HFFc6 (cell line): ENCODE measurements at regions not wholly inside any gene's neighbourhood (a gene's known extent, or its start where the extent isn't known, plus 50 kb on each side); places are given as distances from the start of the nearest gene placed in this dataset.

Experiments
- DNase-seq: peaks from one replicate; pipeline ENCODE4 v3.0.0-alpha.2; 2018
- H3K27ac Mint-ChIP-seq: 2 replicates; pipeline ENCODE4 v1.8.0; 2020; ENCODE audit warnings: mild to moderate bottlenecking, mixed read lengths
- H3K27me3 Mint-ChIP-seq: 2 replicates; pipeline ENCODE4 v1.8.0; 2021; ENCODE audit warnings: mild to moderate bottlenecking, moderate library complexity, mixed read lengths; ENCODE audit not compliant: insufficient read depth
- H3K36me3 Mint-ChIP-seq: 2 replicates; pipeline ENCODE4 v1.8.0; 2021; ENCODE audit warnings: low read depth, mixed read lengths
- H3K4me1 Mint-ChIP-seq: 2 replicates; pipeline ENCODE4 v1.8.0; 2020; ENCODE audit warnings: low read depth, mixed read lengths
- H3K4me3 Mint-ChIP-seq: 2 replicates; pipeline ENCODE4 v1.8.0; 2020; ENCODE audit warnings: mild to moderate bottlenecking, moderate library complexity, mixed read lengths
- H3K9me3 Mint-ChIP-seq: 2 replicates; pipeline ENCODE4 v1.8.0; 2020; ENCODE audit warnings: mild to moderate bottlenecking, mixed read lengths
- TF ChIP-seq, protein P1 (sequence below): fragments of 200-600 bp; sonication (generic); IDR thresholded peaks from 2 replicates; pipeline ENCODE4 v1.5.0; 2021; ENCODE audit warnings: antibody characterized with exemption, mild to moderate bottlenecking

DNA sequence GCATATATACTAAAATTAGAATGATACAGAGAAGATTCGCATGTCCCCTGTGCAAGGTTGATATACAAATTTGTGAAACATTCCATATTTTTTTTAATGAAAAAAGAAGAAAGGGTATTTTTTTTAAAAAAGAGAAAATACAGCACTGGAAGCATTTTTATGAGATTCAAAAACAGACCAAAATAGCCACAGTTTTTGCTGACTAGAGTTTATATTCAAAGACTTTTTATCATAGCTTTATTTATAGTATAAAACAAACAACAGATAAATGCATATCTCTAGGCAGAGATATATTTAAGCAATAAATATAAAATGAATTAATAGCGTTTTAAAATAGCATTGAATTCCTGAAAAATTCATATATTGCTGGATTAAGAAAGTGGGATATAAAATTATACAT is 436.5 kb upstream of the ACVR2A start:
- Mint-ChIP-seq H3K27me3 (no peaks in the 10 kb centered on the region), H3K9me3 (peaks cover 58% of the 10 kb centered on the region), H3K4me1 (no peaks in the 10 kb centered on the region), H3K27ac (no peak overlapping the region), H3K36me3 (no peaks in the 10 kb centered on the region), H3K4me3 (no peak overlapping the region)
- no peak for DNase-seq
- TF ChIP-seq, protein P1, sequence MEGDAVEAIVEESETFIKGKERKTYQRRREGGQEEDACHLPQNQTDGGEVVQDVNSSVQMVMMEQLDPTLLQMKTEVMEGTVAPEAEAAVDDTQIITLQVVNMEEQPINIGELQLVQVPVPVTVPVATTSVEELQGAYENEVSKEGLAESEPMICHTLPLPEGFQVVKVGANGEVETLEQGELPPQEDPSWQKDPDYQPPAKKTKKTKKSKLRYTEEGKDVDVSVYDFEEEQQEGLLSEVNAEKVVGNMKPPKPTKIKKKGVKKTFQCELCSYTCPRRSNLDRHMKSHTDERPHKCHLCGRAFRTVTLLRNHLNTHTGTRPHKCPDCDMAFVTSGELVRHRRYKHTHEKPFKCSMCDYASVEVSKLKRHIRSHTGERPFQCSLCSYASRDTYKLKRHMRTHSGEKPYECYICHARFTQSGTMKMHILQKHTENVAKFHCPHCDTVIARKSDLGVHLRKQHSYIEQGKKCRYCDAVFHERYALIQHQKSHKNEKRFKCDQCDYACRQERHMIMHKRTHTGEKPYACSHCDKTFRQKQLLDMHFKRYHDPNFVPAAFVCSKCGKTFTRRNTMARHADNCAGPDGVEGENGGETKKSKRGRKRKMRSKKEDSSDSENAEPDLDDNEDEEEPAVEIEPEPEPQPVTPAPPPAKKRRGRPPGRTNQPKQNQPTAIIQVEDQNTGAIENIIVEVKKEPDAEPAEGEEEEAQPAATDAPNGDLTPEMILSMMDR = no peak

DNA sequence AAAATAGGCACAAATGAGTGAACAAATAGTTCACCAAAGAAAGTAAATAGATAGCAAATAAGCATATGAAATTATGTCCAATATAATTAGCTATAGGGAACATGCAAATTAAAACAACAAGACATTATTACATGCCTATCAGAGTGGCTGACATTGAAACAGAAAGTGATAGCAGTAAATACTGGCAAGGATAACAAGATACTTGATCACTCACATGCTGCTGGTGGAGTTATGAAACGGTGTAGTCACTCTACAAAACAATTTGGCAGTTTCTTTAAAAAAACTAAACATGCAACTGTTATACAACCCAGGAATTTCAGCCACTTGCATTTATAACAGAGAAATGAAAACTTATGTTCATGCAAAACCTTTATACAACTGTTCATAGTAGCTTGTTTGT is 439.2 kb upstream of the ACVR2A start:
- H3K36me3 Mint-ChIP-seq = no peaks in the 10 kb centered on the region
- H3K4me3 Mint-ChIP-seq = no peak overlapping the region
- no peak for DNase-seq
- TF ChIP-seq, protein P1 = no peak
- H3K27me3 Mint-ChIP-seq = no peaks in the 10 kb centered on the region; the same call in none of the 2 replicates
- H3K9me3 Mint-ChIP-seq = peaks cover 41% of the 10 kb centered on the region
- H3K27ac Mint-ChIP-seq = no peak overlapping the region
- no peaks in the 10 kb centered on the region for H3K4me1 Mint-ChIP-seq

DNA sequence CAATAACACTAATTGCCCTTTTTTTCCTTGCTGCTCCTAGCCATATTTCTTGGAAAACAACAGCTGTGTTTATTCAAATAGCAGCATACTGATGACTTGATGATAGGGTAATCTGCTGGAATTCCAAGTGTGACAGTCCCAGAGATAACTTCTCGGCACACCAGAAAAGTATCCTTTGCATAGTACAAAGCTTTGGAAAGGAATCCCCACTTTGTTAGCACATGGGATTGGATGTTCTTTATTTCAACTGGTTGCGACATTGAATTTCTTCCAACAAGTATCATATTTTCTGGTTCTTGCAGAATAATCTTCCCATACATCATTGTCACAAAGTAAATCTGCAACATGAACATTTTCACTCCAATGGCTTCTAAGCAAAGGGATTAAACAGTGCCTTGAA is 445.8 kb upstream of the ACVR2A start:
- Mint-ChIP-seq H3K4me3 (no peak overlapping the region), H3K27me3 (no peaks in the 10 kb centered on the region; the same call in none of the 2 replicates), H3K27ac (no peak overlapping the region), H3K4me1 (no peaks in the 10 kb centered on the region), H3K36me3 (0 out of 2 replicates have a peak, but pooled peaks cover 4% of the 10 kb centered on the region), H3K9me3 (peaks cover 21% of the 10 kb centered on the region)
- DNase-seq = no peak
- TF ChIP-seq, protein P1 = no peak

GRCh38 chr2:147398301-147398700 is 446.5 kb upstream of the ACVR2A start:
- Mint-ChIP-seq H3K4me3 (no peak overlapping the region), H3K36me3 (0 out of 2 replicates have a peak, but pooled peaks cover 4% of the 10 kb centered on the region), H3K9me3 (peaks cover 26% of the 10 kb centered on the region), H3K27me3 (no peaks in the 10 kb centered on the region; the same call in none of the 2 replicates), H3K4me1 (no peaks in the 10 kb centered on the region), H3K27ac (no peak overlapping the region)
- no peak for DNase-seq
- TF ChIP-seq, protein P1 = no peak

DNA sequence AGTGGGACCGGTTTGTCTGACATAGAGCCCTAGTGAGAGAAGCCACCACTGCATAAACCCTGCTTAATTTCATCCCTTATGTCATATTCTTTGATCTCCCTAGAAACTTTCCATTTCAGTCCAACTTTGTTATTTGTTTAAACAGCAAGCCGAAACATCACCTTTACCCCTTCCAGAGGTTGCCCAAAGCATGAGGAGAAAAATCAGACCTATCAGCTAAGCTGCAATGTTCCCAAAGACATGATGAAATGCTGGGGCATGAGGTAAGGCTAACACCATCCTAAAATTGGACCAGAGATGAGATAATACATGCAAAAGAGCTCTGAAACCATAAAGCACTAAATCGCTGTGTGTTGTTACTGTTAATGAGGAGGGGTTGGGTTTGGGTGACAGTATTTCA is 447.9 kb upstream of the ACVR2A start:
- no peaks in the 10 kb centered on the region; the same call in none of the 2 replicates for H3K27me3 Mint-ChIP-seq
- H3K36me3 Mint-ChIP-seq = 0 out of 2 replicates have a peak, but pooled peaks cover 4% of the 10 kb centered on the region
- no peaks in the 10 kb centered on the region for H3K4me1 Mint-ChIP-seq
- no peak overlapping the region for H3K4me3 Mint-ChIP-seq
- H3K9me3 Mint-ChIP-seq = peaks cover 25% of the 10 kb centered on the region
- no peak overlapping the region for H3K27ac Mint-ChIP-seq
- TF ChIP-seq, protein P1 = no peak
- DNase-seq = no peak
